B cell (primary cell): ENCODE measurements at regions not wholly inside any gene's neighbourhood (a gene's known extent, or its start where the extent isn't known, plus 50 kb on each side); places are given as distances from the start of the nearest gene placed in this dataset.

Experiments used
- CTCF ChIP-seq: fragments of 200-600 bp; IDR thresholded peaks from one replicate; pipeline ENCODE4 v1.8.0; 2022; ENCODE audit warnings: antibody characterized with exemption, mild to moderate bottlenecking
- EZH2 ChIP-seq: IDR thresholded peaks from 2 replicates; pipeline ENCODE4 v1.6.1; 2012; ENCODE audit warnings: borderline replicate concordance, low read depth, mild to moderate bottlenecking, moderate library complexity, low read length; ENCODE audit not compliant: insufficient read depth, poor library complexity, severe bottlenecking

DNA sequence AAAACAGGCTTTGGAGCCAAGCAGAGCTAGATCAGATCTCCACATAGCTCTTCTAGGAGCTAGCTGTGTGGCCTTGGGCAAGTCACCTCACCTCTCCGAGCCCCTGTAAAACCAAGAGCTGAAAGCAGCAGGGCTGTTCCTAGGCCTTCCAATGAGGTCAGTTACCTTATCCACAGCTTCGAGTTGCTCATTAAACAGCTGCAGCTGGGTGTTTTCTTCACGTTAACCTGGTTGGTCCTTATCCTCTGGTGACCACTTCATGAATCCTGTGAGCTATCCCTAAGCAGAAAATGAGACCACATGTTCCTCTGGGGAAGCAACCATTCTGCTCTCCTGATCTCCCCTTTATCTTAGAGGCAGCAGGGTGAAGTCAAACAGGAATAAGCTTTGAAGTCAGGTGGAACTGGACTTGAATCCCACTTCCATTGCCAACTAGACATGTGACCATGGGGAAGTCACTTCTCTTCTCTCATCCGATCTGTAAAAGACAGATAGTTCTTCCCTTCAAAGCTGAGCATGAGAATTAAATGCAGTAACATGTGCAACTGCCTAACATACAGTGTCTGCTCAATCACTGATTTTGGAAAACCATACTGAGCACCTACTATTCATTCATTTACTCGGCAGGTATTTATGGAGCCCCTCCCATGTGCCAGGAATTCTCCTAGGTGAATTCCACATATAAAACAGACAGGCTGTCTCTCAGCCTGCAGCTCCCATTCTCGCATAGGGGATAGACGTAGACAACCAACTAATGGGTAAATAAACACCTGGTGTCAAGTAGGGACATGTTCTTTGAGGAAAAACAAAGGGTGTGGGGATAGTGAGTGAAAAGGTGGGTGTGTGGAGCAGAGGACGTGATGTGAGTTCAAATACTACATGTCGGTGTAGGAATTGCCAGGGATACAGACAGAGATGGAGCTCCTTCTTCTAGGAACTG lies 111.7 kb upstream of the BOD1 start:
- TF ChIP-seq CTCF (no peak), EZH2 (no peak)
